Sigmoid colon (tissue), 6 donors: ENCODE measurements at regions not wholly inside any gene's neighbourhood (a gene's known extent, or its start where the extent isn't known, plus 50 kb on each side); places are given as distances from the start of the nearest gene placed in this dataset.
"Not testable (repeated sequence)": the region's sequence is repeated elsewhere in the genome, so short reads cannot be mapped to it uniquely, and the experiment has no call there.

Experiments used
- DNase-seq: peaks from one replicate; pipeline ENCODE4 v3.0.0-alpha.2; 2019
- H3K27ac ChIP-seq, 4 donors: fragments of 200-600 bp; sonication (generic); one replicate each; pipeline ENCODE4 v1.5.1; 2016 to 2019; ENCODE audit warnings: mild to moderate bottlenecking in 1 of 4
- H3K27me3 ChIP-seq, 3 donors: fragments of 200-600 bp; sonication (generic); one replicate each; pipeline ENCODE4 v1.5.1; 2019; ENCODE audit warnings: mild to moderate bottlenecking in 1 of 3
- H3K36me3 ChIP-seq, 4 donors: fragments of 200-600 bp; sonication (generic); one replicate each; pipeline ENCODE4 v1.5.1; 2016 to 2019
- H3K4me1 ChIP-seq, 4 donors: fragments of 200-600 bp; sonication (generic); one replicate each; pipeline ENCODE4 v1.5.1; 2017 to 2019
- H3K4me3 ChIP-seq, 4 donors: fragments of 200-600 bp; sonication (generic); one replicate each; pipeline ENCODE4 v1.5.1; 2017 to 2019; ENCODE audit warnings: mild to moderate bottlenecking in 2 of 4, moderate library complexity in 1 of 4
- H3K9me3 ChIP-seq, 4 donors: fragments of 200-600 bp in 3 of 4; sonication (generic) in 3 of 4; one replicate each; pipeline versions ENCODE4 v1.5.1 to v1.6.1; 2013 to 2019
- CTCF ChIP-seq, 4 experiments: fragments of 450-650 bp in 3 of 4; fragments of 200-600 bp in 1 of 4; IDR thresholded peaks; one replicate each; pipeline ENCODE4 v1.5.1; 2016 to 2019; ENCODE audit warnings: antibody characterized with exemption in 4 of 4, mild to moderate bottlenecking in 3 of 4, moderate library complexity in 2 of 4
- EP300 ChIP-seq, 4 donors: sonication (generic); formaldehyde crosslinking; IDR thresholded peaks; one replicate each; pipeline ENCODE4 v1.6.1; 2017; ENCODE audit warnings: antibody characterized with exemption in 4 of 4
- POLR2A ChIP-seq, 2 donors: fragments of 450-650 bp; IDR thresholded peaks; one replicate each; pipeline ENCODE4 v1.6.1; 2016; ENCODE audit warnings: antibody characterized with exemption in 2 of 2, mild to moderate bottlenecking in 2 of 2, moderate library complexity in 2 of 2
- POLR2AphosphoS5 ChIP-seq, 4 donors: sonication (generic); formaldehyde crosslinking; IDR thresholded peaks; one replicate each; pipeline ENCODE4 v1.6.1; 2017; ENCODE audit warnings: antibody characterized with exemption in 4 of 4
- WGBS, 2 donors: extraction: QIAGEN DNeasy Blood & Tissue Kit; methylation state at CpG; one replicate each; pipeline ENCODE4 v1.1.7; 2013; 5-methylcytosine and 5-hydroxymethylcytosine counted together
- intact Hi-C: fragments of 100-400 bp; cut with DNase I; formaldehyde crosslinking; loops from one replicate; pipeline ENCODE4 v1.15.1; 2023
- donor health status: healthy with polysubstance abuse.
- donor health status: healthy.

DNA sequence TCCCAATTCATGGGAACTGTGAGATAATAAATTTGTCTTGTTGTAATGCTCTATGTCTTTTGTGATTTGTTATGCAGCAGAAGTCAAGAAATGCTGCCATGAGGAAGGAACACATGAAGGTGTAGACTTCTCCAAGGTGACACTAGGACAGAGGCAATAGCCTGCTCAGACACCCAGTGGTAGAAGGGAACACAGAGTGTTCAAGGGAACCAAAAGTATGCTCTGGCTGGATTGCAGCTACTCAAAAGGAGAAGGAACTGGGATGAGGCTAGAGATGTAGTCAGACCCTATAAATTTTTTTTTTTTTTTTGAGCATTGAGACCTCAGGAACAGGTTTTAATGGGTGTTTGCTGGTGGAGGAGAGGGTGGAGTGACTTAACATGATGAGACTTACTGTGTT lies 232.5 kb downstream of the PARP8 start:
- no peaks in the 10 kb centered on the region for H3K4me1 ChIP-seq
- no peak for TF ChIP-seq POLR2A (IDR thresholded peaks at IDR 0.05)
- no peak for TF ChIP-seq EP300 (IDR thresholded peaks at IDR 0.05)
- no peak for TF ChIP-seq POLR2AphosphoS5 (IDR thresholded peaks at IDR 0.05)
- TF ChIP-seq CTCF (IDR thresholded peaks at IDR 0.05) = no peak
- no peak for DNase-seq
- no peak overlapping the region for H3K27ac ChIP-seq
- intact Hi-C loops = no loop called here
- H3K27me3 ChIP-seq = no peaks in the 10 kb centered on the region
- no peaks in the 10 kb centered on the region for H3K9me3 ChIP-seq
- H3K36me3 ChIP-seq = no peaks in the 10 kb centered on the region
- no peak overlapping the region for H3K4me3 ChIP-seq

DNA sequence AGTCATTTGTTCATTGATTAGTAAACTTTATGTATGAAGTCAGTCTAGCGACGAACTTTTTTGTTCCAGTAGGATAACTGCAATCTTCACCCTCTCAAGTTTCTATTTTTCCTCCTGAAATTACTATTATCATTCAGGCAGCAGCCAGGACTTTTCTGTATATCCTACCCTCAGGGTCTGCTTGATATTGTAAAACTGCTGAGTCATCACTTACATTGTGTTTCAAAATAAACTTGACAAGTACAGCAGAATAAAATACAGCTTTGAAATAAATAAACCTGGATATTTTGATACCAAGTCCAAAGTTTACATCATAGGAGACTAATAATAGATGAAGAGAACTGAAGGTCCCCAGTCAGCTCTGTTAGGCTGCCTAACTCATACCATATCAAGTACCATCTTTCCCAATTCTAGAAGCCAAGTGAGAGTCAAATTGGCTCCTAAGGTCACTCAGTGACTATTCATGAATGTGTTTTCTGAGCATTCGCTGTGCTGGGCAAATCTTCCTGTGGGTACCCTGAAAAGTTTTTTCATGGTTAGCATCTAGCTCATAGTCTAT lies 234.6 kb downstream of the PARP8 start:
- no peaks in the 10 kb centered on the region for H3K4me1 ChIP-seq
- H3K27me3 ChIP-seq = no peaks in the 10 kb centered on the region
- no peak for DNase-seq
- TF ChIP-seq CTCF (IDR thresholded peaks at IDR 0.05) (no peak), POLR2A (IDR thresholded peaks at IDR 0.05) (no peak), POLR2AphosphoS5 (IDR thresholded peaks at IDR 0.05) (no peak), EP300 (IDR thresholded peaks at IDR 0.05) (no peak)
- WGBS, 2 donors = 88 to 92% methylated on average over 3 of the region's 3 CpGs
- intact Hi-C loops = no loop called here
- H3K4me3 ChIP-seq = no peak overlapping the region
- H3K36me3 ChIP-seq = no peaks in the 10 kb centered on the region
- H3K9me3 ChIP-seq = no peaks in the 10 kb centered on the region
- H3K27ac ChIP-seq = no peak overlapping the region

- H3K27me3 ChIP-seq = no peaks in the 10 kb centered on the region
- H3K9me3 ChIP-seq = no peaks in the 10 kb centered on the region
- no peak overlapping the region for H3K27ac ChIP-seq
- no peaks in the 10 kb centered on the region for H3K36me3 ChIP-seq
- WGBS, 2 donors = 69 to 81% methylated on average over 2 of the region's 2 CpGs
- no peak for DNase-seq
- no peak for TF ChIP-seq POLR2A (IDR thresholded peaks at IDR 0.05)
- no peak for TF ChIP-seq POLR2AphosphoS5 (IDR thresholded peaks at IDR 0.05)
- no peak for TF ChIP-seq EP300 (IDR thresholded peaks at IDR 0.05)
- TF ChIP-seq CTCF (IDR thresholded peaks at IDR 0.05) = no peak
- H3K4me1 ChIP-seq = no peaks in the 10 kb centered on the region
- no peak overlapping the region for H3K4me3 ChIP-seq
- intact Hi-C loops = no loop called here
Observed at GRCh38 chr5:50903651-50904050, 237.2 kb downstream of the PARP8 start.

- intact Hi-C loops = no loop called here
- Histone ChIP-seq H3K36me3 (no peaks in the 10 kb centered on the region), H3K4me1 (no peaks in the 10 kb centered on the region), H3K9me3 (no peaks in the 10 kb centered on the region), H3K27me3 (no peaks in the 10 kb centered on the region), H3K4me3 (no peak overlapping the region), H3K27ac (no peak overlapping the region)
- 68 to 75% methylated on average over 2 of the region's 2 CpGs for WGBS, 2 donors
- no peak for TF ChIP-seq POLR2AphosphoS5 (IDR thresholded peaks at IDR 0.05)
- no peak for DNase-seq
Observed at GRCh38 chr5:50905996-50906570, 239.6 kb downstream of the PARP8 start.

GRCh38 chr5:50920160-50920559 lies 253.7 kb downstream of the PARP8 start:
- H3K36me3 ChIP-seq, H3K9me3 ChIP-seq, H3K27ac ChIP-seq, H3K4me3 ChIP-seq, H3K27me3 ChIP-seq, DNase-seq, H3K4me1 ChIP-seq, intact Hi-C loops: not testable (repeated sequence)
- WGBS, 2 donors = 86 to 92% methylated on average over 13 of the region's 13 CpGs
